ENCODE measurements at regions not wholly inside any gene's neighbourhood (a gene's known extent, or its start where the extent isn't known, plus 50 kb on each side); places are given as distances from the start of the nearest gene placed in this dataset.

- no peaks in the 10 kb centered on the region for H3K27me3 ChIP-seq (ENCODE audit: control insufficient read depth in 3 of 3, insufficient read depth in 3 of 3, low read length in 3 of 3)
- no peaks in the 10 kb centered on the region for H3K4me1 ChIP-seq (ENCODE audit: control insufficient read depth in 3 of 3, insufficient read depth in 3 of 3, low read length in 3 of 3)
- H3K9ac ChIP-seq (ENCODE audit: low read depth in 1 of 3, low read length in 3 of 3) = no peak overlapping the region
- no peak overlapping the region for H3K4me3 ChIP-seq (ENCODE audit: low read length in 3 of 3)
- no peaks in the 10 kb centered on the region for H3K36me3 ChIP-seq (ENCODE audit: control insufficient read depth in 3 of 3, insufficient read depth in 3 of 3, low read length in 3 of 3)
- H3K9me3 ChIP-seq (ENCODE audit: control insufficient read depth in 3 of 3, low read length in 3 of 3) = no peaks in the 10 kb centered on the region
- H3K27ac ChIP-seq (ENCODE audit: low read depth, low read length) = no peak overlapping the region
Observed at GRCh38 chr2:126299469-126299976, 356.4 kb upstream of the GYPC start.

- no peak overlapping the region for H3K27ac ChIP-seq (ENCODE audit: low read depth, low read length)
- H3K27me3 ChIP-seq (ENCODE audit: control insufficient read depth in 3 of 3, insufficient read depth in 3 of 3, low read length in 3 of 3) = no peaks in the 10 kb centered on the region
- H3K36me3 ChIP-seq (ENCODE audit: control insufficient read depth in 3 of 3, insufficient read depth in 3 of 3, low read length in 3 of 3) = no peaks in the 10 kb centered on the region
- no peaks in the 10 kb centered on the region for H3K9me3 ChIP-seq (ENCODE audit: control insufficient read depth in 3 of 3, low read length in 3 of 3)
- H3K9ac ChIP-seq (ENCODE audit: low read depth in 1 of 3, low read length in 3 of 3) = no peak overlapping the region
- H3K4me3 ChIP-seq (ENCODE audit: low read length in 3 of 3) = no peak overlapping the region
- H3K4me1 ChIP-seq (ENCODE audit: control insufficient read depth in 3 of 3, insufficient read depth in 3 of 3, low read length in 3 of 3) = no peaks in the 10 kb centered on the region
Observed at GRCh38 chr2:126300348-126300747, 355.6 kb upstream of the GYPC start.

DNA sequence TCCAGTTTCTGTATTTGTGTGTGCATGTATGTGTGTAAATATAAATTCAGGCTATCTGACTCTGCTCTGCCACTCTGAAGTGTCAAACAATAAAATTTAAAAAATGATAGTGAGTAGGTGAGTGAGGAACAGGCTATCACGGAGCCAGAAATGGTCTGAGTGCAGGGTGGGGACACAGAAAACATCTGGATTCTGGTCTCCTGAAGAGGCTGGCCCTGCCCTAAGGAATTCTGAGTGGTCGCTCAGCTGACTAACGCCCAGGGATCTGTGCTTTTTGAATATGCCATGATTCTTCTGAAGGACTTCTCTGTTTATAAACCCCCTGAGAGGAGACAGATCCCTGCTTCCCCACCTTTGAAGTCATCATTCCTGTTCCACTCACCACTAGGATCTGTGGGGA lies 353.9 kb upstream of the GYPC start:
- Histone ChIP-seq H3K9me3 (ENCODE audit: control insufficient read depth in 3 of 3, low read length in 3 of 3) (no peaks in the 10 kb centered on the region), H3K36me3 (ENCODE audit: control insufficient read depth in 3 of 3, insufficient read depth in 3 of 3, low read length in 3 of 3) (no peaks in the 10 kb centered on the region), H3K27ac (ENCODE audit: low read depth, low read length) (no peak overlapping the region), H3K9ac (ENCODE audit: low read depth in 1 of 3, low read length in 3 of 3) (no peak overlapping the region), H3K27me3 (ENCODE audit: control insufficient read depth in 3 of 3, insufficient read depth in 3 of 3, low read length in 3 of 3) (no peaks in the 10 kb centered on the region), H3K4me3 (ENCODE audit: low read length in 3 of 3) (no peak overlapping the region), H3K4me1 (ENCODE audit: control insufficient read depth in 3 of 3, insufficient read depth in 3 of 3, low read length in 3 of 3) (no peaks in the 10 kb centered on the region)

- Histone ChIP-seq H3K36me3 (ENCODE audit: control insufficient read depth in 3 of 3, insufficient read depth in 3 of 3, low read length in 3 of 3) (no peaks in the 10 kb centered on the region), H3K9me3 (ENCODE audit: control insufficient read depth in 3 of 3, low read length in 3 of 3) (no peaks in the 10 kb centered on the region), H3K4me3 (ENCODE audit: low read length in 3 of 3) (no peak overlapping the region), H3K27me3 (ENCODE audit: control insufficient read depth in 3 of 3, insufficient read depth in 3 of 3, low read length in 3 of 3) (no peaks in the 10 kb centered on the region), H3K4me1 (ENCODE audit: control insufficient read depth in 3 of 3, insufficient read depth in 3 of 3, low read length in 3 of 3) (no peaks in the 10 kb centered on the region), H3K27ac (ENCODE audit: low read depth, low read length) (no peak overlapping the region), H3K9ac (ENCODE audit: low read depth in 1 of 3, low read length in 3 of 3) (no peak overlapping the region)
Observed at GRCh38 chr2:126303113-126303512, 352.8 kb upstream of the GYPC start.

DNA sequence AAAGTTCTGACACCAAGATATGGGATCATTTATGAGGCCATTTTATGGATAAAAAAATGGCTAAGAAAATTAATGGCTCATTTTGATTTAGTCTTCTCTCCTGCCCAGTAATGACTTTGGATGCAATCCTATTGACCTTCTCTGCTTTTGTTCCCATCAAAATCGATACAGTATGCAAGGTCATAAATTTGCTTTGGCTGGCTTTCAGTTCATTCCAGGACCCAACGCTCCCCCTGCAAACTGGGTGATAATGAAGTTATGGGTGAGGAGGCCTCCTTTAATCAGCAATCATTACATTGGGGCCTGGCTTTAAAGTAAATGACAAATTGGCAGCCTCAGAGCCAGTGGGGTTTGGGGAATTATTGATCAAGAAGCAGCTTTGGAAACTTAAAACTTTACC lies 351.8 kb upstream of the GYPC start:
- Histone ChIP-seq H3K4me3 (ENCODE audit: low read length in 3 of 3) (no peak overlapping the region), H3K9me3 (ENCODE audit: control insufficient read depth in 3 of 3, low read length in 3 of 3) (no peaks in the 10 kb centered on the region), H3K36me3 (ENCODE audit: control insufficient read depth in 3 of 3, insufficient read depth in 3 of 3, low read length in 3 of 3) (no peaks in the 10 kb centered on the region), H3K9ac (ENCODE audit: low read depth in 1 of 3, low read length in 3 of 3) (no peak overlapping the region), H3K4me1 (ENCODE audit: control insufficient read depth in 3 of 3, insufficient read depth in 3 of 3, low read length in 3 of 3) (no peaks in the 10 kb centered on the region), H3K27me3 (ENCODE audit: control insufficient read depth in 3 of 3, insufficient read depth in 3 of 3, low read length in 3 of 3) (no peaks in the 10 kb centered on the region), H3K27ac (ENCODE audit: low read depth, low read length) (no peak overlapping the region)

- Histone ChIP-seq H3K4me1 (ENCODE audit: control insufficient read depth in 3 of 3, insufficient read depth in 3 of 3, low read length in 3 of 3) (no peaks in the 10 kb centered on the region), H3K9ac (ENCODE audit: low read depth in 1 of 3, low read length in 3 of 3) (no peak overlapping the region), H3K4me3 (ENCODE audit: low read length in 3 of 3) (no peak overlapping the region), H3K27ac (ENCODE audit: low read depth, low read length) (no peak overlapping the region), H3K36me3 (ENCODE audit: control insufficient read depth in 3 of 3, insufficient read depth in 3 of 3, low read length in 3 of 3) (no peaks in the 10 kb centered on the region), H3K9me3 (ENCODE audit: control insufficient read depth in 3 of 3, low read length in 3 of 3) (no peaks in the 10 kb centered on the region), H3K27me3 (ENCODE audit: control insufficient read depth in 3 of 3, insufficient read depth in 3 of 3, low read length in 3 of 3) (no peaks in the 10 kb centered on the region)
Observed at GRCh38 chr2:126306539-126306938, 349.4 kb upstream of the GYPC start.

DNA sequence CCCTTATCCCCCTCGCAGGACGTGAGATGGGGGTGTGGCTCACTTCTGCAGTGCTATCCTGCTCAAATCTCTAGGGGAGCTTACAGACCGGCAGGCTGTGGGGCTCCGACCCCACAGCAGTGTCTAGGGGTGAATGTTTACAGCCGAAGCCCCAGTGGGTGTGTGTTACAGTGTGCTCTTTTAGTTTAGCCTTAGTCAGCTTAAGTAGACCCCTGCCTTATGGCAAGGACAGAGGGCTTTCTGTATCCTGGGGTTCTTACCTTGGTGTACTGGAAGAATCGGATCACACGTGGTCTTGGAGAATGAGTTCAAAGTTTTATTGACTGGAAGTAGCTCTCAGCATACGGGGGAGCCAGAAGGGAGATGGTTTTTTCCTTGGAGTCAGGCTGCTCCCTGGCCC lies 348.2 kb upstream of the GYPC start:
- no peak overlapping the region for H3K9ac ChIP-seq (ENCODE audit: low read depth in 1 of 3, low read length in 3 of 3)
- H3K4me1 ChIP-seq (ENCODE audit: control insufficient read depth in 3 of 3, insufficient read depth in 3 of 3, low read length in 3 of 3) = no peaks in the 10 kb centered on the region
- H3K9me3 ChIP-seq (ENCODE audit: control insufficient read depth in 3 of 3, low read length in 3 of 3) = no peaks in the 10 kb centered on the region
- no peaks in the 10 kb centered on the region for H3K27me3 ChIP-seq (ENCODE audit: control insufficient read depth in 3 of 3, insufficient read depth in 3 of 3, low read length in 3 of 3)
- H3K36me3 ChIP-seq (ENCODE audit: control insufficient read depth in 3 of 3, insufficient read depth in 3 of 3, low read length in 3 of 3) = no peaks in the 10 kb centered on the region
- no peak overlapping the region for H3K27ac ChIP-seq (ENCODE audit: low read depth, low read length)
- H3K4me3 ChIP-seq (ENCODE audit: low read length in 3 of 3) = no peak overlapping the region

DNA sequence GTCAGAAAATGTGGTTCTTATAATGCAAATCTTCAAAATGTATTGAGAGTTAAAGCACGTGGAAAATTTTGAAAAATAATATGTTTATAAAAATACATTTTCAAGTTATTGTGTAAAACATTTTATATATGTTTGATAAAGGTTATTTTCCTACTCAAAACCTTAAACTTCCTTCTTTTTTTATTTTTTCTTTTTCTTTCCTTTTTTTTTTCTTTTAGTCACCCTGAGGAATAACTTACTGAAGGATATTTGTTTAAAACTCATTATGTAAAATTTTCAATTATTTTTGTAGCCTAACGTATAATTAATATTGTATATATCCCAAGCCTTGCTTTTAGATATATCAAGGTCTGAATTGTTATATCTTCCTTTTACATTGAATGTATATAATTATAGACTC lies 346.8 kb upstream of the GYPC start:
- Histone ChIP-seq H3K27me3 (ENCODE audit: control insufficient read depth in 3 of 3, insufficient read depth in 3 of 3, low read length in 3 of 3) (no peaks in the 10 kb centered on the region), H3K36me3 (ENCODE audit: control insufficient read depth in 3 of 3, insufficient read depth in 3 of 3, low read length in 3 of 3) (no peaks in the 10 kb centered on the region), H3K9ac (ENCODE audit: low read depth in 1 of 3, low read length in 3 of 3) (no peak overlapping the region), H3K4me3 (ENCODE audit: low read length in 3 of 3) (no peak overlapping the region), H3K4me1 (ENCODE audit: control insufficient read depth in 3 of 3, insufficient read depth in 3 of 3, low read length in 3 of 3) (no peaks in the 10 kb centered on the region), H3K9me3 (ENCODE audit: control insufficient read depth in 3 of 3, low read length in 3 of 3) (no peaks in the 10 kb centered on the region), H3K27ac (ENCODE audit: low read depth, low read length) (no peak overlapping the region)

DNA sequence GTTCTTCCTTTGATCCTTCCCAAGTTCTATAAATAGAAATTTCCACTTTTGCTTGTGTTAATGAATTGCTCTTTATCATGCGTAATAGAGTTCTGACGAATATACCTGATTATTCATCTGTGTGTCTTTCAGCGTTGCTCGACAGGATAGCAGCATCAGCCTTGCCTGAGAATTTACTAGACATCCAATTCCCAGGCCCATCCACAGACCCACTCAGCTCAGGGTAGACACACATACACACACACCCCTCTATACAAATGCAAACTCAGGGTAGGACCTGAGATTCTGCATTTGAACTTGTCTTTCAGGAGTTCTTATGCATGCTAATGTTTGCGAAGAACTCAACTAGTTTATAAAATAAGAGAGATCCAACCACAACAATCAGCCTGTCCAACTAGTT lies 343.4 kb upstream of the GYPC start:
- H3K36me3 ChIP-seq (ENCODE audit: control insufficient read depth in 3 of 3, insufficient read depth in 3 of 3, low read length in 3 of 3) = no peaks in the 10 kb centered on the region
- no peaks in the 10 kb centered on the region for H3K9me3 ChIP-seq (ENCODE audit: control insufficient read depth in 3 of 3, low read length in 3 of 3)
- H3K4me1 ChIP-seq (ENCODE audit: control insufficient read depth in 3 of 3, insufficient read depth in 3 of 3, low read length in 3 of 3) = no peaks in the 10 kb centered on the region
- no peaks in the 10 kb centered on the region for H3K27me3 ChIP-seq (ENCODE audit: control insufficient read depth in 3 of 3, insufficient read depth in 3 of 3, low read length in 3 of 3)
- no peak overlapping the region for H3K4me3 ChIP-seq (ENCODE audit: low read length in 3 of 3)
- no peak overlapping the region for H3K9ac ChIP-seq (ENCODE audit: low read depth in 1 of 3, low read length in 3 of 3)
- H3K27ac ChIP-seq (ENCODE audit: low read depth, low read length) = no peak overlapping the region

- H3K9me3 ChIP-seq (ENCODE audit: control insufficient read depth in 3 of 3, low read length in 3 of 3) = no peaks in the 10 kb centered on the region
- no peak overlapping the region for H3K9ac ChIP-seq (ENCODE audit: low read depth in 1 of 3, low read length in 3 of 3)
- no peaks in the 10 kb centered on the region for H3K27me3 ChIP-seq (ENCODE audit: control insufficient read depth in 3 of 3, insufficient read depth in 3 of 3, low read length in 3 of 3)
- no peaks in the 10 kb centered on the region for H3K4me1 ChIP-seq (ENCODE audit: control insufficient read depth in 3 of 3, insufficient read depth in 3 of 3, low read length in 3 of 3)
- no peak overlapping the region for H3K27ac ChIP-seq (ENCODE audit: low read depth, low read length)
- no peak overlapping the region for H3K4me3 ChIP-seq (ENCODE audit: low read length in 3 of 3)
- H3K36me3 ChIP-seq (ENCODE audit: control insufficient read depth in 3 of 3, insufficient read depth in 3 of 3, low read length in 3 of 3) = no peaks in the 10 kb centered on the region
Observed at GRCh38 chr2:126315828-126316227, 340.1 kb upstream of the GYPC start.
